GM12878 (cell line): ENCODE measurements at regions not wholly inside any gene's neighbourhood (a gene's known extent, or its start where the extent isn't known, plus 50 kb on each side); places are given as distances from the start of the nearest gene placed in this dataset.

Experiments used
- ATAC-seq: fragments of 200-7000 bp; cut with Tn5 transposase; 3 replicates; pipeline ENCODE4 v1.9.1; 2020; ENCODE audit warnings: mild to moderate bottlenecking, moderate library complexity
- BruUV-seq: library from RNA; stranded (reverse); fragments of 400-500 nt; replicated peaks from 2 replicates; lab custom pipeline; 2021; lab: Mats Ljungman, UMichigan
- CTCF ChIA-PET: fragments of 300-600 bp; sonication (Branson Sonifier 250); formaldehyde crosslinking; extraction: SDS; loops from one replicate; lab custom pipeline; 2021; ENCODE audit warnings: inconsistent platforms; lab: Yijun Ruan, JAX
- POLR2A ChIA-PET: fragments of 350-600 bp; formaldehyde crosslinking; extraction: SDS; loops from one replicate; lab custom pipeline; 2021; ENCODE audit warnings: inconsistent platforms; lab: Charles Lee
- RAD21 ChIA-PET: fragments of 300-600 bp; sonication (Branson Sonifier 250); formaldehyde crosslinking; loops from one replicate; lab custom pipeline; 2023; ENCODE audit warnings: antibody characterized with exemption; ENCODE audit not compliant: unreplicated experiment; lab: Charles Lee
- SMC1A ChIA-PET: fragments of 300-600 bp; sonication (Branson Sonifier 250); formaldehyde crosslinking; loops from one replicate; lab custom pipeline; 2023; ENCODE audit not compliant: unreplicated experiment, uncharacterized antibody; lab: Charles Lee
- DNase-seq: peaks from one replicate; pipeline ENCODE4 v3.0.0-alpha.2; 2011; ENCODE audit warnings: low read depth, low spot score
- FAIRE-seq: peaks from 3 replicates; lab custom pipeline; 2011; peaks lifted over from hg19 to GRCh38; lab: Jason Lieb, UNC
- H2AFZ ChIP-seq: 2 replicates; pipeline ENCODE4 v1.6.0; 2011; ENCODE audit warnings: low read depth, low read length, control low read depth; ENCODE audit not compliant: control insufficient read depth
- H3K27ac ChIP-seq: 2 replicates; pipeline ENCODE4 v1.5.1; 2011; ENCODE audit warnings: control low read depth; ENCODE audit not compliant: control insufficient read depth, insufficient read depth
- H3K27me3 ChIP-seq, 2 experiments: replicated peaks in 1 of 2; 2 replicates each; pipeline versions ENCODE4 v1.6.0 to v1.6.1; 2011; ENCODE audit warnings: low read length in 1 of 2; ENCODE audit not compliant: control insufficient read depth in 2 of 2, insufficient read depth in 2 of 2
- H3K36me3 ChIP-seq, 2 experiments: 2 replicates each; pipeline ENCODE4 v1.5.1; 2011; ENCODE audit warnings: low read length in 1 of 2; ENCODE audit not compliant: control insufficient read depth in 2 of 2, insufficient read depth in 2 of 2
- H3K4me1 ChIP-seq: 2 replicates; pipeline ENCODE4 v1.6.1; 2011; ENCODE audit warnings: mild to moderate bottlenecking, low read length, moderate library complexity, mixed read lengths; ENCODE audit not compliant: control insufficient read depth, insufficient read depth
- H3K4me2 ChIP-seq: 2 replicates; pipeline ENCODE4 v1.6.0; 2011; ENCODE audit warnings: control low read depth; ENCODE audit not compliant: control insufficient read depth, insufficient read depth
- H3K4me3 ChIP-seq: fragments of 200-600 bp; sonication (generic); 2 replicates; pipeline ENCODE4 v1.5.1; 2016
- H3K79me2 ChIP-seq: 2 replicates; pipeline ENCODE4 v1.6.0; 2011; ENCODE audit warnings: low read length; ENCODE audit not compliant: control insufficient read depth, insufficient read depth
- H3K9ac ChIP-seq: 2 replicates; pipeline ENCODE4 v1.8.0; 2011; ENCODE audit warnings: low read length, control low read depth, mixed read lengths; ENCODE audit not compliant: control insufficient read depth, insufficient read depth
- H3K9me3 ChIP-seq: replicated peaks from 3 replicates; pipeline ENCODE4 v1.5.1; 2011; ENCODE audit warnings: mild to moderate bottlenecking, low read length; ENCODE audit not compliant: control insufficient read depth, insufficient read depth
- H4K20me1 ChIP-seq: 2 replicates; pipeline ENCODE4 v1.6.0; 2011; ENCODE audit not compliant: control insufficient read depth, insufficient read depth
- CBX5 ChIP-seq: sonication (generic); IDR thresholded peaks from 2 replicates; pipeline ENCODE4 v1.6.1; 2016; ENCODE audit warnings: low read depth, moderate library complexity, mild to moderate bottlenecking, inconsistent platforms
- ESRRA ChIP-seq: IDR thresholded peaks from 2 replicates; pipeline ENCODE4 v1.6.1; 2012; ENCODE audit warnings: mild to moderate bottlenecking, low read length, improper control_type of control experiment
- IKZF1 ChIP-seq: fragments of 450-650 bp; conservative IDR thresholded peaks from 2 replicates; pipeline ENCODE4 v1.6.1; 2017; ENCODE audit warnings: antibody characterized with exemption, mild to moderate bottlenecking
- NFIC ChIP-seq: IDR thresholded peaks from 2 replicates; pipeline ENCODE4 v1.6.1; 2012; ENCODE audit warnings: low read depth, mild to moderate bottlenecking, inconsistent platforms, low read length, moderate library complexity
- POLR2A ChIP-seq: IDR thresholded peaks from 2 replicates; pipeline ENCODE4 v1.6.1; 2011; ENCODE audit warnings: low read depth, mild to moderate bottlenecking, low read length
- PRDM15 ChIP-seq: fragments of 450-650 bp; formaldehyde crosslinking; IDR thresholded peaks from 2 replicates; pipeline ENCODE4 v1.4.0; 2020; ENCODE audit warnings: mild to moderate bottlenecking, moderate library complexity
- RAD21 ChIP-seq: IDR thresholded peaks from 2 replicates; pipeline ENCODE4 v1.6.1; 2011; ENCODE audit warnings: mild to moderate bottlenecking, low read depth, low read length, moderate library complexity; ENCODE audit not compliant: insufficient read depth
- RAD51 ChIP-seq: fragments of 450-650 bp; IDR thresholded peaks from 2 replicates; pipeline ENCODE4 v1.6.1; 2016; ENCODE audit warnings: moderate library complexity, mild to moderate bottlenecking, inconsistent platforms
- SIX5 ChIP-seq: IDR thresholded peaks from 2 replicates; pipeline ENCODE4 v1.6.1; 2011; ENCODE audit warnings: mild to moderate bottlenecking, low read depth, low read length, moderate library complexity; ENCODE audit not compliant: severe bottlenecking
- SPI1 ChIP-seq: IDR thresholded peaks from 2 replicates; pipeline ENCODE4 v1.6.1; 2011; ENCODE audit warnings: low read depth, mild to moderate bottlenecking, low read length, moderate library complexity, borderline replicate concordance; ENCODE audit not compliant: insufficient read depth
- STAT1 ChIP-seq: fragments of 450-650 bp; conservative IDR thresholded peaks from 2 replicates; pipeline ENCODE4 v1.6.1; 2014; ENCODE audit warnings: antibody characterized with exemption, mild to moderate bottlenecking
- TCF12 ChIP-seq: IDR thresholded peaks from 2 replicates; pipeline ENCODE4 v1.6.1; 2011; ENCODE audit warnings: low read depth, mild to moderate bottlenecking, low read length
- ZBTB4 ChIP-seq: fragments of 450-650 bp; formaldehyde crosslinking; IDR thresholded peaks from 2 replicates; pipeline ENCODE4 v1.4.0; 2022; ENCODE audit warnings: mild to moderate bottlenecking, moderate library complexity
- ZSCAN29 ChIP-seq: fragments of 450-650 bp; IDR thresholded peaks from 2 replicates; pipeline ENCODE4 v1.6.1; 2017; ENCODE audit warnings: mild to moderate bottlenecking, moderate library complexity
- whole genome bisulfite sequencing: methylation state at CpG from one replicate; pipeline ENCODE4 v1.1.6; 2016; ENCODE audit warnings: low lambda C conversion rate; ENCODE audit not compliant: insufficient replicate concordance, insufficient coverage; ENCODE audit errors: missing lambda C conversion rate; 5-methylcytosine and 5-hydroxymethylcytosine counted together
- in situ Hi-C: fragments of 300-500 bp; cut with MboI; formaldehyde crosslinking; loops from 9 replicates; pipeline ENCODE4 v1.14.3; 2018; ENCODE audit warnings: mixed read lengths
- intact Hi-C: fragments of 100-400 bp; cut with micrococcal nuclease; formaldehyde crosslinking; loops from one replicate; pipeline ENCODE4 v1.14.2; 2022; ENCODE audit not compliant: unreplicated experiment
- TF ChIP-seq, protein P1 (sequence below): IDR thresholded peaks from 2 replicates; pipeline ENCODE4 v1.6.1; 2011; ENCODE audit warnings: borderline replicate concordance, low read depth, mild to moderate bottlenecking, moderate library complexity, mixed read lengths, low read length; ENCODE audit not compliant: insufficient read depth; ENCODE audit errors: extremely low read length
- TF ChIP-seq, protein P2 (sequence below): fragments of 450-650 bp; IDR thresholded peaks from 2 replicates; pipeline ENCODE4 v1.6.1; 2017; ENCODE audit warnings: borderline replicate concordance

DNA sequence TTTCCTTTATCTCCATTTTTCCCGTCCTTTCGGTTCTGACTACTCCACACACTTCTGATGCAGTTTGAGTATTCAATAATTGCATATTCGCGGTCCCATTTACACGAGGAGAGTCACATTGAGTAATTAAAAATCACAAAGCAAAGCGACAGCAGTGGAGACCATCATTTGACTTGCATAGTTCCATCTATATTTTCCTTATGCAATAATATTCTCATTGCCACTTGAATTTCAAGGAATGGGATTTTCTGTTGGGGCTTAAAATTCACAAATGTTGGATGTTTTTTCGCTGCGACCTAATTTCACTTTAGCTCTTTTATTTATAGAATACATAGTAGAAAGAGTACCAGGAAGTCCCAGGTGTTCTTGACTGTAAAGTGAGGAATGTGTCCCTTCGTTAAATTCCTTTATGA lies 186.8 kb downstream of the ZEB2 start:
- no TSS peak for BruUV-seq
- Histone ChIP-seq H2AFZ (peak overlapping the region; percentile 95), H3K4me2 (peak overlapping the region; percentile 89), H3K4me1 (peaks cover 8% of the 10 kb centered on the region), H4K20me1 (no peaks in the 10 kb centered on the region), H3K4me3 (peak overlapping the region; percentile 56; the same call in 1 of the 2 replicates), H3K9me3 (peaks cover 4% of the 10 kb centered on the region), H3K27me3 (no peaks in the 10 kb centered on the region), H3K27ac (peak overlapping the region; percentile 43; the same call in 1 of the 2 replicates), H3K79me2 (peaks cover 22% of the 10 kb centered on the region), H3K9ac (peak overlapping the region; percentile 69; the same call in 1 of the 2 replicates), H3K36me3 (no peaks in the 10 kb centered on the region)
- SMC1A ChIA-PET: interaction anchor here (0.6 to 3.5 kb wide), 10 partner anchors 9 to 103 kb away, joined by 3 to 17 read pairs (median 4); no protein-coding TSS in a partner anchor
- in situ Hi-C loops (no loop called here), intact Hi-C loops (loop anchor here (5.0 kb wide), 2 partner anchors 86 to 171 kb away; no protein-coding TSS in a partner anchor)
- FAIRE-seq: no peak
- no peak for ATAC-seq
- POLR2A ChIA-PET: interaction anchor here (0.6 to 1.2 kb wide), 2 partner anchors 16 to 25 kb away, joined by 3 to 4 read pairs; no protein-coding TSS in a partner anchor
- RAD21 ChIA-PET: interaction anchor here (0.7 to 1.5 kb wide), 3 partner anchors 99 to 1420 kb away, joined by 3 to 4 read pairs (median 3); no protein-coding TSS in a partner anchor
- no peak for DNase-seq
- 32% methylated on average over 9 of the region's 9 CpGs for WGBS
- CTCF ChIA-PET: interaction anchor here (0.8 to 0.9 kb wide), 4 partner anchors 9 to 77 kb away, joined by 3 read pairs; no protein-coding TSS in a partner anchor
- TF ChIP-seq TCF12 (no peak), POLR2A (no peak), STAT1 (no peak), ZSCAN29 (no peak), ESRRA (no peak), IKZF1 (no peak), CBX5 (no peak), RAD21 (no peak), NFIC (no peak), SIX5 (no peak), SPI1 (no peak), PRDM15 (CRISPR knock-in tag) (no peak), RAD51 (no peak), ZBTB4 (no peak)
- TF ChIP-seq, protein P1, sequence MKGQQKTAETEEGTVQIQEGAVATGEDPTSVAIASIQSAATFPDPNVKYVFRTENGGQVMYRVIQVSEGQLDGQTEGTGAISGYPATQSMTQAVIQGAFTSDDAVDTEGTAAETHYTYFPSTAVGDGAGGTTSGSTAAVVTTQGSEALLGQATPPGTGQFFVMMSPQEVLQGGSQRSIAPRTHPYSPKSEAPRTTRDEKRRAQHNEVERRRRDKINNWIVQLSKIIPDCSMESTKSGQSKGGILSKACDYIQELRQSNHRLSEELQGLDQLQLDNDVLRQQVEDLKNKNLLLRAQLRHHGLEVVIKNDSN: no peak
- TF ChIP-seq, protein P2, sequence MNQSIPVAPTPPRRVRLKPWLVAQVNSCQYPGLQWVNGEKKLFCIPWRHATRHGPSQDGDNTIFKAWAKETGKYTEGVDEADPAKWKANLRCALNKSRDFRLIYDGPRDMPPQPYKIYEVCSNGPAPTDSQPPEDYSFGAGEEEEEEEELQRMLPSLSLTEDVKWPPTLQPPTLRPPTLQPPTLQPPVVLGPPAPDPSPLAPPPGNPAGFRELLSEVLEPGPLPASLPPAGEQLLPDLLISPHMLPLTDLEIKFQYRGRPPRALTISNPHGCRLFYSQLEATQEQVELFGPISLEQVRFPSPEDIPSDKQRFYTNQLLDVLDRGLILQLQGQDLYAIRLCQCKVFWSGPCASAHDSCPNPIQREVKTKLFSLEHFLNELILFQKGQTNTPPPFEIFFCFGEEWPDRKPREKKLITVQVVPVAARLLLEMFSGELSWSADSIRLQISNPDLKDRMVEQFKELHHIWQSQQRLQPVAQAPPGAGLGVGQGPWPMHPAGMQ: no peak
